Spleen (tissue), 7 donors: ENCODE measurements at regions not wholly inside any gene's neighbourhood (a gene's known extent, or its start where the extent isn't known, plus 50 kb on each side); places are given as distances from the start of the nearest gene placed in this dataset.

Experiments used
- CTCF ChIP-seq, 11 experiments: fragments of 200-600 bp in 7 of 11; fragments of 450-650 bp in 4 of 11; sonication (generic) in 4 of 11; IDR thresholded peaks in 8 of 11; conservative IDR thresholded peaks in 3 of 11; 1 replicate in 7 of 11; 2 replicates in 4 of 11; pipeline versions ENCODE4 v1.4.0 to v1.8.0; 2016 to 2021; ENCODE audit warnings: antibody characterized with exemption in 11 of 11, inconsistent platforms in 4 of 11, mild to moderate bottlenecking in 1 of 11
- POLR2A ChIP-seq, 3 donors: fragments of 450-650 bp; IDR thresholded peaks; one replicate each; pipeline ENCODE4 v1.5.1; 2017; ENCODE audit warnings: antibody characterized with exemption in 3 of 3, mild to moderate bottlenecking in 1 of 3
- donor health status: DM: no; HTN: no; CAD: no; lungs with moderate emphysema.
- donor health status: DM: no; HTN: no; CAD: no.
- donor health status: DM: no; HTN: no; CAD: no.

- TF ChIP-seq POLR2A (IDR thresholded peaks at IDR 0.05) (no peak), CTCF (IDR thresholded peaks at IDR 0.05 in 8 of 11, conservative IDR thresholded peaks at IDR 0.05 in 3 of 11) (no peak)
Observed at GRCh38 chr14:30468354-30468753, 90.6 kb upstream of the G2E3 start.
